ENCODE measurements at regions not wholly inside any gene's neighbourhood (a gene's known extent, or its start where the extent isn't known, plus 50 kb on each side); places are given as distances from the start of the nearest gene placed in this dataset.
"Not testable (repeated sequence)": the region's sequence is repeated elsewhere in the genome, so short reads cannot be mapped to it uniquely, and the experiment has no call there.

DNA sequence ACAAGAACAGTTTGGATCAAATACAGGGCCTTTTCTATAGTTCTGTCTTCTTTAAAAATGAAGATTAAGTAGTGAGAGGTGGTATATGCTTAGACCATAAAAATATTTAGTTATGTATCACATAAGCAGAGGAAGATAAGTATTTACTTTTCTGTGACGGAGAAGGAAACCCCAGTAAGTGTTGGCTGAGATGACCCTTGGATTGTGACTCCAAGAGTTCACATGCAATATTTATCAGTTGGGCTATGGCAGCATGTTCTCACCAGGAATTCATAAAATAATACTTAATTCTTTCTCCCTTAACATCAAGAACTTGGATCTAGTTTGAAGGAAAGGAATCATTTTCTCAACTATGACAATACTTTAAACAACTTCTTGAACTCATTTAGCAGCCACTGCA is 98.4 kb upstream of the TBX18 start:
- DNase-seq: no peak

DNA sequence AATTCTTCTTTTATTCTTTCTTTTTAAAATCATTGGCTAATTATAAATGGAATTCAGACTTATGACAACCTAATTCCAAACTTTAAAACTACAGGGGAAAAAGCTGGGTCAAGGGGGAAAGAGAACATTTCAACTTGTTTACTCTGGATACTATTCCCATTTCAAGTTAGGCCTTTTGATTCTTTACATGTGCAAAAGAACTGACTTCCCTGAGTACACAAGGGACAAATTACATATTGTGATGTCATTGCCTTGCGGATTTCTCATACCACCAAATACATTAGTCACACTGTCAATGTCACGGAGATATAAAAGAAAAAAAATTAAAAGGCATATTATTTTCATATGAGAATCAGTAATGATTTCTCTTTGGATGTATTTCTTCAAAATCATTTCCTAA is 96.5 kb upstream of the TBX18 start:
- no peak for DNase-seq

DNA sequence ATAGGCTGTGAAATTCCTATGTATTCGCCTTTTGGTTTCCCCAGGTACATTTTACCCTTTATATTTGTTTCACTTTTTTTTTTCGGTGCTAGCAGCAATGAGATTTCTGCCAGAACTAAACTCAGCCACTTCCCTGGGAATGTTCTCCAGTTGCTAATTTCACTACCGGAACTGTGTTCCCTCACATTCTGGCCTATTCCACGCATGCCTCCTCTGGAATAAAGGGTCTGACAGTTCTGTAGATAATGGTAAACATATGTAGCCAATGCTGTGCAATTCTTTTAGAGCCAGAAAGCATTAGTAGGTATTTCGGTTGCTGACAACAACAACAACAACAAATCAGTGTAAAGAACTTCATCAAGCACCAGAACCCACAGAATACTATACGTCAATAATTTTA is 96.1 kb upstream of the TBX18 start:
- DNase-seq: no peak

DNA sequence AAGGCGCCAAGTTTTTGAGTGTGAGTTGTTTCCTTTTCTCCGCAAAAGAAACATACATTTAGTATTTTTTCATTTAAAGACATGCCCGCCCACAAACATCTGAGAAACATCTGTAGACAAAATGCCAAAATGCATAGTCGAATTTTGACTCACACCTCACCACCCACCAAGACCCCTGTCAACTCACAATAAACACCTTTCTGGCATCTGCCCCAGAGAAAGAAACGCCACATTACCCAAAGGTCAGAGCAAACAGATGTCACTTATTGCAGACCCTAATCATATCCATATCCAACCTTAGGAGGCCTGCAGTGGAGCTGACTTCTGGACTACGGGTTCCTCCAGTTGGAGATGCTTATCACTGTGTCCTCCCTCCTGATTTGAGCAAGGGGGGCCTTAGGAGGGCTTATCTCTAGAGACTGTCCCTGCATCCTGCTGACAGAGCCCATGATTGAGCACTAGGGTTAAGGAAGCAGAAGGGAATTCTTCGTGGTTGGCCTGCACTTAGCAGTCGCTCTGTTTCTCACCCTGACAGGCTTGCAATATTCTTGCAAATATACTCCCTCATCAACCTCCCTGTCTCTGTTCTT is 90.5 kb upstream of the TBX18 start:
- no peak for DNase-seq

DNA sequence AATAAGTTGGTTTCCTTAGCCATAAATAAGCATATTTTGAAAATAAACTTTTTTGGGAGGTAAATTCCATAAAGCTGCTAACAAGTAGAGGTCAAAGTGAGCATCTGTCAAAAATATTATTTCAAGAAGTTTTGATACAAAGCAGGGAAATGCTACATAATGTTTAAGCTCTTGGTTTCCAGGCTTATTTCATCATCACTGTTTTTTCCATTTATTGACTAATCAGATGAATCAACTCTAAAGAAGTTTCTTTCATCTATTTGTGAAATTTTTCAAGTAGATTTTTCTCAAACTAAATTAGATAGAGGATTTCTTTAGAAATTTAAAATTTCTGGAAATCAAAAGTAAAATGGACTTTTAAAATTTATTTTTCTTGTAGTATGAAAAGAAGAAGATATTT is 89.5 kb upstream of the TBX18 start:
- DNase-seq: no peak

DNA sequence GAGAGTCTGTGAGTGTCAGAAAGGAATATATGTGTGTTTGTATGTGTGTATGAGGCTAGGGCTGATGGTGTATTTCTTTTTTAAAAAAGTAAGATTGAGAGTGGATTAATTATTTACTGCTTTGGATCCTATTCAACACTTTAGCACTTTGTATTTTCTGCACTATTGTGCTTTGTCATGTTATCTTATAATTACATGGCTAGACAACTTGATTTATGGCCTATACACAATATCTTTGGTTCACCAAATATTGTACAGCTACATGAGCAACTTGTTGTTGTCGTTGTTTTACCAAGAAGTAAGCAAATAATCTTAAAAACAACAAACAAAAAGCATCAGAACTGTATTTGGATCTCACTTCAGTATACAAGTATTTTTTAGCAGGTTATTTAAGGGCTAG is 84.6 kb upstream of the TBX18 start:
- DNase-seq: no peak

DNA sequence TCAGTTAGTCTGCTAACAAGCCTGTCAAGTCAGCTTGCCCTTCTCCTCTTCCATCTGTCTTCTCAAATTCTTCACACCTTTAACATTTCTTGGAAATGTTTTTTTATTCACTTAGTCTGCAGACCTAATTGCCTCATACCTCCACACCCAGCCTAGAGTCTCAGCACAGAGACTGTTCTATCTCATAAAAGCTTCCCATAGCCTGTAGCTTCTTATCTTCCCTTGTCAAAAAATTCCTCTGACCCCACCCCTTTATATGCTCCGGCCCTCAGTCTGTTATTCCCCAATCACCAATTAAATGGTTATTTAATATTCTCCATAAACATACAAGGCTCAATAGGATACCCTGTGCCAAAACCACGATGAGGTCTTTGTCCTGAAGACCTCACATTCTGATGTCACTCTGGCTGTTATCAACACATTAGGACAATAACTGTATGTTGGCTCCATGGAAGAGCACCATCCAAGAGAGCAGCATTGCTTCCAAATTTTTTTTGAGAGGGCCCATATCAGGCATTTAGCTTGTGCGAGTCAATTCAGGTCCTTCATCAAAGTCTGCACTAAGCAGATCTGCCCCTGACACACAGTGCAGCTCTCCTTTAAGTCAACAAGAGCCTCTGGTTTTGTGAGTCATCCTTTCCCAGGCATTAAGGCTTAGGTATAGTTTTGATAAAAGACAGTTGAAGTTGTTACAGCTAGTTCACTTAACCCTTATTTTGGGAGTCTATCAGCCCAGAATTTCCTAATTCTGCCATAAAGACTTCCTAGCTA is 83.2 kb upstream of the TBX18 start:
- DNase-seq: no peak

DNA sequence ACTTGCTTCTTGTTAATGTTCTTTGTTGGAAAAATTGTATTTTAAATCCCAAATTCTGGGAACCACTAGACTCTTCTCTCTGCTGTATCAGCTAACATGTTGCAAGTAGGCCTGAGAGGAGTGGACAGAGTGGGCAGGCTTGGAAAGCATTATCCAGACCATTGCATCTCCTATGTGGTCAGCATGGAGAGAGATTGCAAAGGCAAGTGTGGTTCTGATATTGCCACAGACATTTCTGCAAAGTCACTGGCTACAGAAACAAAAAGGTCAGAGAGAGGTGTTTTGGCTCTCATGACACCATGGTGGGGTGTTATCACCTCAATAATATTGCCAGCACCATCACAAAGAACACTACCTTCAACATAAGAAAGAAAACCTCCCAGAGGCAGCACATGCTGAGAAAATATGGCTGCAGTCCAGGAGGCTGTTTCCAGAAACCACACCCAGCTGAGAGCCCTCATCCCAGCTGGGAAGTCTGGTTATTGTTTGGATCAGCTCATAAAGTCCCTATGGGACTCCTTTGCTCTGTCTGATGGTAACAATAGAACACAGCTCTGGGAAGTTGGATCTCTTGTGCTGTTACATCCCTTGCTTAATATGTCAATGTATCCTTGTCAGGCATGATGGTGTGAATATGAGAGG is 78.2 kb upstream of the TBX18 start:
- no peak for DNase-seq

DNA sequence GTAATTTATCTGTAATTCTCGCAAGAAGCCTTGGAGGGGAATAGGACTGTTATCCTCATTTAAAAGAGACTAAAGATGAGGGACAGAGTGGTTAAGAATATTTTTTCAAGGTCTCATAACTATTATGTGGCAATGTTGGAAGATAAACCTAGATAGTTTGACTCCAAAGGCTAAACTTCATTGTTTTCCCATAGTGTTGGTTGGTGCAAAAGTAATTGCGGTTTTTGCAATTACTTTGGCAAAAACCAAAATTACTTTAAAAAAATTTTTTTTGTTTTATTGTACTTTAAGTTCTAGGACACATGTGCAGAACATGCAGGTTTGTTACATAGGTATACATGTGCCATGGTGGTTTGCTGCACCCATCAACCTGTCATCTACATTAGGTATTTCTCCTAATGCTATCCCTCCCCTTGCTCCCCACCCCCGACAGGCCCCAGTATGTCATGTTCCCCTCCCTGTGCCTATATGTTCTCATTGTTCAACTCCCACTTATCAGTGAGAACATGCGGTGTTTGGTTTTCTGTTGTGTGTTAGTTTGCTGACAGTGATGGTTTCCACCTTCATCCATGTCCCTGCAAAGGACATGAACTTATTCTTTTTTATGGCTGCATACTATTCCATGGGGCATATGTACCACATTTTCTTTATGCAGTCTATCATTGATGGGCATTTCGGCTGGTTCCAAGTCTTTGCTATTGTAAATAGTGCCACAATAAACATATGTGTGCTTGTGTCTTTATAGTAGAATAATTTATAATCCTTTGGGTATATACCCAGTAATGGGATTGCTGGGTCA is 72.9 kb upstream of the TBX18 start:
- not testable (repeated sequence) for DNase-seq

DNA sequence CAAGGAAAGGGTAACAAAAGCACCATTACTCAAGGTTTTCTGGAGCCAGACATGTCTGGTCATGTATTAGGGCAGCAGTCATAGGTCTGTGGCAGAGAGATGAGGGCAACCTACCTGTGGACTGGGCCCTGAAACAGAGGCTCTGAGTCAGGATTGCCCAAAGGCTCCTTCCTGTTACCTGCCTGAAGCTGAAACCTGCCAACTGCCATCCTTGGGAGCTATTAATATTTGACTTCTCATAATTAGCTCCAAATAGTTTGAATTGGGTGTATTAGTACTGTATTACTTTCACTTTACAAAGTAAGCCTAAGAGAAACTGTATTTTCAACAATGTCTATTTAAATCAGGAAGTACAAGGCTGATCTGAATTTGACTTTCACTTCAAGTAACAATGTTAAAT is 72.0 kb upstream of the TBX18 start:
- DNase-seq: no peak

DNA sequence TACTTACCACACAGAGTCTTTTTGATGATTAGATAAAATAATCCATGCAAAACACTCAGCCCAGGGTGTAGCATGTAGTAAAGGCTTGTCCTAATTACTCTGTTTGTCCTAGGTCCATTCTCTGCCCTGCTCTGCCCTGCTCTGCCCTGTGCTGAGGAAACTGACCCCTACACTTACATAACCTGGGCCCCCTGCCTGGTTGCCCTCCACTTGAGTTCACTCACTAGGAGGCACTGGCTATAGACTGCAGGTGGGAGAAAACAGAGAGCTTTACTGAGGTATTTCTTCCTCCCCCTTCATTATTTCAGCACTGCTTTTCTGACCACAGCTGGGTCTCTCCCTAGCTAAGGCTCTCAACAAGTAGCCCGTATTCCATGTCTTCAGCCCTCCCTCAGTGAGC is 70.9 kb upstream of the TBX18 start:
- DNase-seq: no peak

DNA sequence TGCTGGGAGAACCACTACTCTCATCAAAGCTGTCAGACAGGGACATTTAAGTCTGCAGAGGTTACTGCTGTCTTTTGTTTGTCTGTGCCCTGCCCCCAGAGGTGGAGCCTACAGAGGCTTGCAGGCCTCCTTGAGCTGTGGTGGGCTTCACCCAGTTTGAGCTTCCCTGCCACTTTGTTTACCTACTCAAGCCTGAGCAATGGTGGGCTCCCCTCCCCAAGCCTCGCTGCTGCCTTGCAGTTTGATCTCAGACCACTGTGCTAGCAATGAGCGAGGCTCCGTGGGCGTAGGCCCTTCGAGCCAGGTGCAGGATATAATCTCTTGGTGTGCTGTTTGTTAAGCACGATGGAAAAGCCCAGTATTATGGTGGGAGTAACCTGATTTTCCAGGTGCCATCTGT is 67.5 kb upstream of the TBX18 start:
- not testable (repeated sequence) for DNase-seq

DNA sequence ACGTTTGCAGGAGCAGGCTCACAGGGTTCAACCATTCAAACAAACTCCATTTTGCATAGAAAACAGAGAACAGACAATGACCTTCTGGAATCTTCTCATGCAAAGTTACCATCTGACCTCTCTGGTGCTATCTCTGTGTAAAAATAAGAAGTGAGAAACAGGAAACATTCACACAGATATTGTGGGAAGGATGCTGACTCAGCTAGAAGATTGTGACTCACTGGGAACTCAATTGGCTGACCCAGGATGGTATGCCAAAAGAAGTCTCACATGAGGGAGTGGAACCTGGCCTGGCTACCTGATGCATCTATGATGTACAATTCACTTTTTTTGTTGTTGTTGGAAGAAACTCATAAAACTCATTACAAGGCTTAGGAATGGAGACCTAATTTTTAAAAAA is 61.1 kb upstream of the TBX18 start:
- DNase-seq: no peak

DNA sequence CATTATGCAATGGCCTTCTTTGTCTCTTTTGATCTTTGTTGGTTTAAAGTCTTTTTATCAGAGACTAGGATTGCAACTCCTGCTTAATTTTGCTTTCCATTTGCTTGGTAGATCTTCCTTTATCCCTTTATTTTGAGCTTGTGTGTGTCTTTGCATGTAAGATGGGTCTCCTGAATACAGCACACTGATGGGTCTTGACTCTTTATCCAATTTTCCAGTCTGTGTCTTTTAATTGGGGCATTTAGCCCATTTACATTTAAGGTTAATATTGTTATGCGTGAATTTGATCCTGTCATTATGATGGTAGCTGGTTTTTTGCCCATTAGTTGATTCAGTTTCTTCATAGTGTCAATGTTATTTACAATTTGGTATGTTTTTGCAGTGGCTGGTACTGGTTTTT is 56.9 kb upstream of the TBX18 start:
- not testable (repeated sequence) for DNase-seq

DNA sequence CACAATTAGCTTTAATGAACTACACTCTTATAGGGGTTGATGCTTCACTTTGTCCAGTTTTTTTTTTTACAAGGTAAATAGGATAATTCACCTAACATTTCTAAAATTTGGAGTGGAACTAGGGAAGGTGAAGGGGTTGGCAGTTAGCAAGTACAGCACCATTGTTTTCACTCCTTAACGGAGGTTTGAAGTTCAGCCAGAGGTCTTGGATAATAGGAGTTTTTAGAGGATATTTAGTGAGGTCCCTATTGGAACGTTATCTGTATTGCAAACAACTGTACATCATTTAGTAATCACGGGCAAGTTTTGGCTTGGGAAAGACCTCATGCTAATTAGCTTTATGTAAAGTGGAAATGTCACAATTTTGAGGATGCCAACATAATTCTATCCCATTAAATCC is 52.3 kb upstream of the TBX18 start:
- DNase-seq: no peak

DNA sequence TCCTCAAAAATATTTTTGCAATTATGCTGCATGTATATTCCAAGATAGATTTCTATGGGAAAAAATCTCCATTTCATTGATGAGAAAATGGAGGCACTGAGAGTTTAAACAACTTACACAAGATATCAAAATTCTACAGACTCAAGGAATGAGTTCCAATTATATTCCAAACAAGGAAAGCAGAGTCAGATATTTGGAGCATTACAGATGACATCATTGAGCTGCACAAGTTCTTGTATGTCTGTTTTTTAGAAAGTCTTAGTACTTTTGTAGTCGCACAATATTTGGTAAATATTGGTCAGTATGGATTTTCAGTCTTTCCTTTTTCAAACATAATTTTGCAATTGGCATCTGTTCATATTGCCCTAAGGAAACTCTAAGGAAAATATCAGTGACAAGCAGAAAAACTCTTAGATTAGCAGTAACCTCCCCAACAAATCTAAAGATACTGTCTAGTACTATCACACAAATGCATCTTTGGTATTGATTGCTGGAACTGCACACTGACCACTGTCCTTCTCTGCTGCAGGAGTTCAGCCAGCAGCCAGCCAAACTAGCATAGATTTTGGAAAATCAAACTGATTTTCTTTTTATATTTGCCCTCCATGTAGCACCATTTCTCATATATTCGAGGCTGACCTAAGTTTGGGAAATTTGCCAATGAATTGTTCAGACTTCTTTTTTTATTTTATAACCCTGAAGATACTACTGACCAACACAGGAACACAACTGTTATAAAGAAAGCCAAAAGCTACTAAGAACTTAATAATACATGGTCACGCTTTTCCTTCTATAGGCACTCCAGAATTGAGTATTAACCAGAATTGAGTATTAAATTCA is 51.7 kb upstream of the TBX18 start:
- DNase-seq: no peak

Data from CD4-positive, alpha-beta T cell treated with Interleukin-10 for 1 hour (primary cell).